HG03558 (cell line): ENCODE measurements at regions not wholly inside any gene's neighbourhood (a gene's known extent, or its start where the extent isn't known, plus 50 kb on each side); places are given as distances from the start of the nearest gene placed in this dataset.
A peak's percentile ranks its signal among the peaks of the same experiment; 100 is the strongest.

Experiments
- ATAC-seq: cut with Tn5 transposase; IDR thresholded peaks from one replicate; pipeline ENCODE4 v1.9.1; 2021; ENCODE audit warnings: moderate number of reproducible peaks; ENCODE audit not compliant: unreplicated experiment; ENCODE audit errors: extremely low read depth

DNA sequence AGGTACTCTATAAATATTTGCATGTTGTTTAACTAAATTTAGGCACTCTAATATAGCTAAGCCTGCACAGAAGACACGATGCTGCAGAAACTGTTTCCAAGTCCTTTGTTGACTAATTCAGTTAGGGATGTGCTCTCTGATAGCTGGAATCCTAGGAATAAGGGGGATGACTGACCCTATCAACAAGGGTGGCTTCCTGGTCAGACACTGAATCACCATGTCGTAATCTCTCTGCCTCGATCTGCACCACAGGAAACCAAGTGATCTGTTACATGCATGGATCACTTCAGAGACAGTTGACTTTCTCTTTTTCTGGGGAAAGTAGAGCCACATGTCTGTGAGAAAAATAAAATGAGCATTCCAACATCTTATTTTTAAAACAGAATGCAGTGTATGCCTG lies 169.1 kb downstream of the GUCY2F start:
- no peak for ATAC-seq

- no peak for ATAC-seq
Measured at GRCh38 chrX:109310031-109310430, 171.9 kb downstream of the GUCY2F start.

DNA sequence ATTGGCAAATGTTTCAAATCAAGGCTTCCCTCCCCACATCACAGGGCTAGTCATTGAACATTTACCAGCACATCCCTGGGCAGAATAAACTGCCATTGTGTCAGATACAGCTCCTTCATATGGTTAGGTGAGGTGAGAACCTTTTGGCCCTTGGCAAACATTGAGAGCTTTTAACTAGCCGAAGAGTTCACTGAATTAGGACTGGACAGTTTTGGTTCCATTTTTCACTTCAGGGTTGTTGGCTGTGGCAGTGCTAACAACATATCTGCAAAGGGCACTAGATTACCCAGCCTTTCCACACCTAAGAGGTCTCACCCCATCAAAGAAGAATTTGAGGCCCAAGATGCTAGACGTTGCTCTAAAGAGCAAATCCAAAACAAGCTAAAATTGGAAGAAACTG lies 180.7 kb downstream of the GUCY2F start:
- no peak for ATAC-seq

- no peak for ATAC-seq
Measured at GRCh38 chrX:109300415-109300814, 181.5 kb downstream of the GUCY2F start.

GRCh38 chrX:109299091-109299490 lies 182.8 kb downstream of the GUCY2F start:
- no peak for ATAC-seq

- no peak for ATAC-seq
Measured at GRCh38 chrX:109294097-109294814, 187.6 kb downstream of the GUCY2F start.

GRCh38 chrX:109283870-109284269 lies 198.0 kb downstream of the GUCY2F start:
- no peak for ATAC-seq

- ATAC-seq: peak; percentile 53
Measured at GRCh38 chrX:109281483-109282275, 200.2 kb downstream of the GUCY2F start.

- no peak for ATAC-seq
Measured at GRCh38 chrX:109274806-109275205, 207.1 kb downstream of the GUCY2F start.

DNA sequence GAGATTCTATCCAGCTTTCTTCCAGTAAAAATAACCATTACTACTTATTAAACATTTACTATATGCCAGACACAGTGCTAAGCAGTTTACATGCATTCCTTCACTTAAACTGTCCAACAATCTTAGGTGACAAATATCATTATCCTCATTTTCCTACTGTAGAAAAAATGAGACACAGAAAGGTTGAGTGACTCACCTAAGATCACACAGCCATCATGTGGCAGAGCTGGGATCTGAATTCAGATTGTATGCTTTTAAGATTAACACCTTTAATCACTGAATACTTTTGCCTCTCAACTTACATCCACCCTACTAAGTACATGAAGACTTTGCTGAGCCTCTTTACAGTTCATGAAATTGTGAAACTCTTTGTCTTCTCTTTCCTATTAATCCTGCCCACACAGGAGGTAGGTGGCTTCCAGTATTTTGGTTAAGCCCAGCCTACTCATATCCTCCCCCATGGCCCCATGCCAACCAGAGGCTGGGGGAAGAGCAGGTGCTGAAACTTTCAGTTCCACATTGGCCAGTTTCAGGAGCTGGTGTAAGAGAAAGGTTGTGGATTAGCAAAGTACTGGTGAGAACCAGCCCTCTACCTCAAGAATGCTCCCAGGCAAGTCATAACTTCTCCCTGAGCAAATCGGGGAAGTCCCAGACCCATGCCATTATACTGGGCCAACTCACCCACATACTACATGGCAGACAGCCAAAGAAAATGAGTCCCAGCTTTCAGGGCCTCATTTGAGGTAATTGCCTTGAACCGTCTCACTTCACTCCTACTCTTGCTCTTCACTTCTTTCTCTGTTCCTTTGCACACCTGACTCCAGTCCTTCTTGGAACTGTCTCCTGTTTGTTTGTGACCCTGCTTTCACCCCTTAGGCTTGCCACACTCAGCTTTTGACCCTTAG lies 211.1 kb downstream of the GUCY2F start:
- ATAC-seq: peak; percentile 95

GRCh38 chrX:109268340-109268739 lies 213.5 kb downstream of the GUCY2F start:
- ATAC-seq: no peak

DNA sequence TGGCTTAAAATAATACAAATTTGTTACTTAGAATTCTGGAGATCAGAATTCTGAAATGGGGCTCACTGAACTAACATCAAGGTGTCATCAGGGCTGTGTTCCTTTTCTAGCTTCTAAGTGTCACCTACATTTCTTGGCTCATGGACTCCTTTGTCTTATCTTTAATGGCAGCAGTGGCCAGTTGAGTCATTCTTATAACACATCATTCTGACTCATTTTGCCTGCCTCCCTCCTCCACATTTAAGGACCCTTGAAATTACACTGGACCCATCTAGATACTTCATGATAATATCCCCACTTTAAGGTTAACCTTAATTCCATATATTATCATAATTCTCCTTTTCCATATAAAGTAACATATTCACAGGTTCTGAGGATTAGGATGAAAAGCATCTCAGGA lies 215.9 kb downstream of the GUCY2F start:
- no peak for ATAC-seq

GRCh38 chrX:109264878-109265277 lies 217.0 kb downstream of the GUCY2F start:
- ATAC-seq: no peak

DNA sequence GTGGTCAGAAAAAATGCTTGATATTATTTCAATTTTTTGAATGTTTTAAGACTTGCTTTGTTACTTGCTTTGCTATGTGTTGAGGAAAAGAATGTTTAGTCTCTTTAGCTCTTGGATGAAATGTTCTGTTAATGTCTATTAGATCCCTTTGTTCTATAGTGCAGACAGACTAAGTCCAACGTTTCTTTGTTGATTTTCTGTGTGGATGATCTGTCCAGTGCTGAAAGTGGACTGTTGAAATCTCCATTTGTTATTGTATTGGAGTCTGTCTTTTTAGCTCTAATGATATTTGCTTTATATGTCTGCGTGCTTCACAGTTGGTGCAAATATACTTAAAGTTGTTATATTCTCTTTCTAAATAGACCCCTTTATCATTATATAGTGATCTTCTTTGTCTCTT lies 220.6 kb downstream of the GUCY2F start:
- no peak for ATAC-seq

DNA sequence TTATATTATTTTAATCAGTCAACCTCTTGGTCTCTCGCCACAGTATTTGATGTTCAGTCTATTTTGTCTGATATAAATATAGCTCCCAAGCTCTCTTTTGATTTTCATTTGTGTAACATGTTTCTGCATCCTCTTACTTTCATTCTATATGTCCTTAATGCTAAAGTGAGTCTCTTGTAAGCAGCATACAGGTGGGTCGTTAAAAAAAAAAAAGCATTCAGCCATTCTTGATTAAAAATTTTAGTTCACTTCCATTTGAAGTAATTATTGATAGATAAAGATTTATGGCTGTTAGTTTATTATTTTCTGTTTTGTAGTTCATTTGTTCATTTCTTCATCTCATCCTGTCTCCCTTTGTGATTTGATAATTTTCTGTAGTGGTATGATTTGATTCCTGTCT lies 229.1 kb downstream of the GUCY2F start:
- no peak for ATAC-seq

DNA sequence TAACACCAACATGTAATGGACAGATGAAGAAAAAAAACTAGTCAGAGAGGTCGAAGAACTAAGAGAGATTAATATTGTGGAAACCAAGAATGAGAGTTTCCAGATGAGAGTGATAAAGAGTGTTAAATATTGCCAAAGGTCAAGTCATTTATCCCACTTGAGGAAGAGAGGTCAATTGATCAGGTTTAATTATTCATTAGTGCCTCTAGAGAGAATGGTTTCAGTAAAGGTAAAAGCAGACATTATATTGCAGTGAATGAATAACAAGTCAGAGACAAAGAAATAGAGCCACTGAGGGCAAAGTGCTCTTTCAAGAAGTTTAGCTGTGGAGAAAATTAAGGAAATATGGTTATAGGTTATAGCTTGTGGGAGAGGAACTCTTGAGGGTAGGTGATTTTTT lies 263.1 kb downstream of the GUCY2F start:
- no peak for ATAC-seq

- ATAC-seq: no peak
Measured at GRCh38 chrX:109199726-109200125, 282.2 kb downstream of the GUCY2F start.

DNA sequence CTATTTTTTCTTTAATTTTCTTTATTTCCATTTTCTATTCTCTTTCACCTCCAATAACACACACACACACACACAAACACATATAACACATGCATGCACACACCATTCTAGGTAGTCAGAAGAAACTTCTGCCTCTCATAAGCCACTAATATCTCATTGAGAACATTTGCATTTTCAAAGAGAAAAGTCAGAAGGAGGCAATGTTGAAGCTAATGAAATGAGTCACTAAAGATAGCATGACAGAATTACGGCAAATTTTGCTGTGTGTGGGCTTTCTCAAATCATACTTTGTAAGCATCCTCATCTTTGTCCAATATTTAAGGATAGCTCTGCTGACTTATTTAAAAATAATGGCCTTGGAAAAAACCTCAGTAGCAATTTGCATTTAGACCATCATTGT lies 291.3 kb downstream of the GUCY2F start:
- ATAC-seq: peak; percentile 43

DNA sequence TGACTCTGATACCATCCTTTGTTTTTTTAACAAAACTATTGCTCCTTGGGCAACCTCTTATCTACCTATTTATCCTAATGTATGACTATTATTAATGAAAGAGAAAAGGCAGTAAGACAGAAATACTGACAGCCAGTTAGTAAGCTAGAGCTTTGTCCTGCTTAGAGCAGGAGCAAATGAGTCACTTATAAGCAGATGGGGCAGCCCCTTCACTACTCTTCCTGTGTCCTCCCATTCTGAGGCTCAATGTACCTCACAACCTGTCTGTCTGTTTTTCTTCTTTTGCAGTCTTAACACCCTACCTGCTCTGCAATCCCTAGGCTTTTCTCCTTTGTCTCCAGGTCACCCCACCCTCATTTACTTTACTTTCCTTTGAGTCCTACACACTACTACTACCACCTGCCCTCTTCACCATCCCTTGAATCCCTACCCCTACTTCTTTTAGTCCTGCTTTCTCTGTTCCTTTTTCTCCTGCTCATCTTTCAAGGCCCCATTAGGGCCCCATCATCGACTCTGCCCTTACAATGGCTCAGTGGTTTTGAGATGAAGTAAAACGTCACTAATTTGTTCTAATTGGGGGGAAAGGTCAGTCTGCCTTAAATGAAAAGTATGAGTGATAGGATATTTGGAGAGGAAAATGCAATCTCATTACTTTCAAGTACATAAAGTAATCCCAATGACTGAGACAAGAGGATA lies 294.3 kb downstream of the GUCY2F start:
- ATAC-seq: peak; percentile 69

DNA sequence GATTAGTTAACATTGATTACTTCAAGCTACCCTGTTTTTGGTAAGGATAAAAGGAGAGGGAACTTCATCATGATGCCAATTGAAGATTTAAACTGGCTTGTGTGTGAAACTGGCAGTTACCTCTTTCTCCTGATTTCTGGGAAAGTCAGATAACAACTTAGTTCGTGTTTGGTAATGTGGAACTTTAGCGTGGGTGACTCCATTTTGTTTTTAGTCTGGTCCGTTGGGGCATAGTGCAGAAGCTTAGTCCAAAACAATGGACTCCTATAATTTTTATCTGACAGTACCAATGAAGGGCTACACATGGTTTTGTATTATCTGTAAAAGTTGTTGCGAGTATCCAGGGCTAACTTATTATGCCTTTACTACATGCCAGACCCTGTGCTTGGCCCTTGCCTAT lies 294.9 kb downstream of the GUCY2F start:
- no peak for ATAC-seq
